ENCODE measurements at regions not wholly inside any gene's neighbourhood (a gene's known extent, or its start where the extent isn't known, plus 50 kb on each side); places are given as distances from the start of the nearest gene placed in this dataset.

DNA sequence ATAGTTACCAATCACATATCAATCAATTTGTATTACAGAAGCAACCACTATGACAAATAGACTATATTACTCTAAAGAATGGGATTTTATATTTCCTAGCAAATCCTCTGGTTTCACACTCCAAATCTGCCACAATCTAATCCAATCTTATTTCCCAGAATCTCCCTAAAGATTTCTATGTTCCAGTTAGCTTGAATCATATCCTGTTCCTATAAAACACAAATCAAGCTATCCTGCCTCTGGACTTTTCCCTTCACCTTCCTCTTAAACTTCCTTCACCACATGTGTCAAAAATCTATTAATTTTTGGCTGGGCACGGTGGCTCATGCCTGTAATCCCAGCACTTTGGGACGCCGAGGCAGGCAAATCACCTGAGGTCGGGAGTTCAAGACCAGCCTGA, 50.0 kb downstream of the PIK3C2A start:
- peaks cover 13% of the 10 kb centered on the region for H3K36me3 Mint-ChIP-seq
- H3K27me3 Mint-ChIP-seq = no peaks in the 10 kb centered on the region
- H3K4me1 Mint-ChIP-seq = peaks cover 31% of the 10 kb centered on the region
- no peaks in the 10 kb centered on the region for H3K9me3 Mint-ChIP-seq
- ATAC-seq (ENCODE audit: low read depth) = no peak
- no peak overlapping the region for H3K27ac Mint-ChIP-seq
- DNase-seq (ENCODE audit: low spot score in 2 of 2) = no peak
- no peak overlapping the region for H3K4me3 Mint-ChIP-seq

DNA sequence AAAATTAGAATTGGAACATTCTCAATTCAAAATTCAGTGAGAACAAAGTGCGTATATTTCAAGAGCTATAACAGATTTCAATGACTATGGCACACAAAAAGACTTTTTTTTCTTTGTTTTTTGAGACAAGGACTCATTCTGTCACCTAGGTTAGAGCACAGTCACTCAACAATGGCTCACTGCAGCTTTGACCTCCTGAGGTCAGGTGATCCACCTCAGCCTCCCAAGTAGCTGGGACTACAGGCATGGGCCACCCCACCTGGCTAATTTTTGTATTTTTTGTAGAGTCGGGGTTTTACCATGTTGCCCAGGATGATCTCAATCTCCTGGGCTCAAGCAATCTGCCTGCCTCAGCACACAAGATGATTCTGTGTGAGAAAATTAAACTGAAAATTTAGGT, 51.5 kb downstream of the PIK3C2A start:
- H3K4me3 Mint-ChIP-seq = no peak overlapping the region
- no peak for DNase-seq (ENCODE audit: low spot score in 2 of 2)
- H3K9me3 Mint-ChIP-seq = no peaks in the 10 kb centered on the region
- H3K36me3 Mint-ChIP-seq = peaks cover 13% of the 10 kb centered on the region
- H3K27me3 Mint-ChIP-seq = no peaks in the 10 kb centered on the region
- peaks cover 20% of the 10 kb centered on the region for H3K4me1 Mint-ChIP-seq
- no peak for ATAC-seq (ENCODE audit: low read depth)
- no peak overlapping the region for H3K27ac Mint-ChIP-seq

DNA sequence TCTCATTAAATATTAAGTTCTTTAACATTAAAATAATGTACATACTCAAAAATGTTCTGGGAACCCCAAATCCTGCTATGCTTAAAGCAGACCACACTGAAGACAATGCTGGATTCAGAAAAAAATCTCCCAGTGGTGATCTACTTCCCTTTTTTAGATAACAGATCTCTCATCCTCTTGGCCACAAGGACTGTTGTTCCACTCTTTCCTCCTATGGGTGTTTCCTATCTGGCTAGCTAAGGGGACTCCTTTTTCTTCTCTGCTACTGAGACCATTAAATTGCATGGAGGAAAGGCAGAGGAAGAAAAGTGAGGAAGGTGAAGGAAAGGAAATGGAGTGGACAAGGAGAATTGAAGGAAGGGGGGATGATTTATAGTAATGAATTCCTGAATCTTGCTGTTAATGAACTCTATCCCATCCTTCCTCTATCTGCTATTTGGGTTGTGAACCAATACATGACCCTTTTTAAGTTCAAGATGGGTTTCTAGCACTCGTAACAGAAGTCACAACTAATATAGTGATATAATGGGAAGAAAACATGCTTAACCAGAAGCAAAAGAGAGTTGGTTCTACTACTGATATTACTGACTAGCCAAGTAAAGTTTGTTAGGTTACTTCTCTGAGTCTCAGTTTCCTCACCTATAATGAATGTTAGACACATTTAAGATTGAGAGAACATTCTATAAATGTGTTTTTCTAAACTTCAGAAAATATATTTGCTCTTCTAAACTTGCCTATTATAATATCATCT, 53.2 kb downstream of the PIK3C2A start:
- Mint-ChIP-seq H3K9me3 (no peaks in the 10 kb centered on the region), H3K27ac (peak overlapping the region; percentile 58), H3K4me3 (no peak overlapping the region), H3K27me3 (no peaks in the 10 kb centered on the region), H3K36me3 (peaks cover 12% of the 10 kb centered on the region), H3K4me1 (peaks cover 8% of the 10 kb centered on the region)
- DNase-seq (ENCODE audit: low spot score in 2 of 2) (no peak), ATAC-seq (ENCODE audit: low read depth) (no peak)

DNA sequence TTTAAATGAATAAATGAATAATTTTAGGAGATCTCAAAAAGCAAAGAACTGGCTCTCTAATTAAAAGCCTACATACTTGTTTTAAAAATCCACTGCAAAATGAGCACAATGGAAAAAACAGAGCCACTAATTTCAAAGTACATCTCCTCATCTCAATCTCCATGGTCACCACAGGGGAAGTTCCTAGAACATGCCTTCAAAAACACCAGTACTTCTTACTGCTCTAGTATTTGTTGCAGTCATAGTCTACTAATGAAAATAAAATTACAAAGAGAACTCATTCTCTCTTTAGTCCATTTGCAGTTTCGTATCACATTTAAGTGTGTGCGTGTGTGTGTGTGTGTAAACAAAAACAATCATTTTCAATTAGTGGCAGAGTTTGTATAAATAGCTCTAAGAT, 54.0 kb downstream of the PIK3C2A start:
- H3K27ac Mint-ChIP-seq = no peak overlapping the region
- H3K27me3 Mint-ChIP-seq = no peaks in the 10 kb centered on the region
- DNase-seq (ENCODE audit: low spot score in 2 of 2) (no peak), ATAC-seq (ENCODE audit: low read depth) (no peak)
- H3K9me3 Mint-ChIP-seq = no peaks in the 10 kb centered on the region
- H3K4me3 Mint-ChIP-seq = no peak overlapping the region
- peaks cover 4% of the 10 kb centered on the region for H3K4me1 Mint-ChIP-seq
- H3K36me3 Mint-ChIP-seq = peaks cover 9% of the 10 kb centered on the region

DNA sequence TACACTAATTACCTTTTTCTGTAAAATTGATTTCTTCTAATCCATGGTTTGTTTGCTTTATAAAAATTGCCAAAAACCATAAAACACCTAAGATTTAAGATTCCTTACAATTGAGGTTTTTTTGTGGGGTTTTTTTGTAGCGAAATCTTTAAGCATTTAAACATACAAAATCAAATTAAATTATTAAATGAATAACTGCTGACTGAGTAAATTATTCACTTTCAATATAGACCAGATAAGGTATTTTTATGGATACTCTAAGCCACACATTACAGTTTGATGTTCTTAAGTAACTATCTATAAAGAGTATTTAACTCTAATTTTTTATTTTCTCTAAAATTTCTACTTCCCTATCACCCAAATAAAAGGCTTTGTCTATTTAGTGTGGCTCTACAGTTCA, 55.5 kb downstream of the PIK3C2A start:
- DNase-seq (ENCODE audit: low spot score in 2 of 2) = no peak
- ATAC-seq (ENCODE audit: low read depth) = no peak
- Mint-ChIP-seq H3K27me3 (no peaks in the 10 kb centered on the region), H3K36me3 (peaks cover 14% of the 10 kb centered on the region), H3K27ac (no peak overlapping the region), H3K9me3 (no peaks in the 10 kb centered on the region), H3K4me1 (peaks cover 4% of the 10 kb centered on the region), H3K4me3 (no peak overlapping the region)

DNA sequence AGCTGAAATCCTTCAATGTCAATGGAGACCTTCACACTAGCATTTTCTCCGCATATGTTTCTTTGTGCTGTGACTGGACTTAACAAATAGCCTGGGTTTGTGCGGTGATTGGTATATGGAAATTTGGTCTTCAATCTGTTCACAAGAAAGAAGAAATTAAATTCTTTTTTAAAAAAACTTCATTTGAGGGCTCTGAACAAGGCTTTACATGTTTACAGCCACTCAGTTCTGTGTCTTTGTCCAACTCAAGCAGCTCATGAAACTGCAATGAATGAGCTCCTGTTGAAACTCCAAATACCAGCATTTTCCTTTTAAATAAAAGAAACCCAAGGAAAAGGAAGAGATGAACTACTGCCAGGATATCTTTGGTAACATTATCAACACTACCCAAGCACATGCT, 57.3 kb downstream of the PIK3C2A start:
- ATAC-seq (ENCODE audit: low read depth) (no peak), DNase-seq (ENCODE audit: low spot score in 2 of 2) (no peak)
- no peak overlapping the region for H3K27ac Mint-ChIP-seq
- H3K4me3 Mint-ChIP-seq = no peak overlapping the region
- peaks cover 19% of the 10 kb centered on the region for H3K36me3 Mint-ChIP-seq
- no peaks in the 10 kb centered on the region for H3K9me3 Mint-ChIP-seq
- H3K27me3 Mint-ChIP-seq = no peaks in the 10 kb centered on the region
- peaks cover 4% of the 10 kb centered on the region for H3K4me1 Mint-ChIP-seq

DNA sequence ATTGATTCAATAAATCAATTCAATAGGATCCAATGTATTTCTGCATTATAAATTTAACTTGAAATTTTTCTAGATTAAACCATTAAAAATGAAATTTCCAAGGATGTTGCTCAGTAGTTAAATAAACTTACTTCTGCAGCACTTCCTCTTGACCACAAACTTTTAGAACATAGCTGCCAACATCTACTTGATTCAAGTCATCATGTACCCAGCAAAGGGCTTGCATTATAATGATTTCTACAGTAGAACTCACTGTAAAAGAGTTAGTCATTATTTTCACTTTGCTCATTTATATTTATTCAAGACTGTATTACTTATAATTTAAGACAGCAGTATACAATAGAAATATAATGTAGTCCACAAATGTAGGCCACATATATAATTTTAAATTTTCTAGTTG, 59.2 kb downstream of the PIK3C2A start:
- Mint-ChIP-seq H3K36me3 (peaks cover 18% of the 10 kb centered on the region), H3K27me3 (no peaks in the 10 kb centered on the region), H3K4me3 (no peak overlapping the region), H3K27ac (no peak overlapping the region), H3K4me1 (no peaks in the 10 kb centered on the region), H3K9me3 (no peaks in the 10 kb centered on the region)
- DNase-seq (ENCODE audit: low spot score in 2 of 2) = no peak
- ATAC-seq (ENCODE audit: low read depth) = no peak

DNA sequence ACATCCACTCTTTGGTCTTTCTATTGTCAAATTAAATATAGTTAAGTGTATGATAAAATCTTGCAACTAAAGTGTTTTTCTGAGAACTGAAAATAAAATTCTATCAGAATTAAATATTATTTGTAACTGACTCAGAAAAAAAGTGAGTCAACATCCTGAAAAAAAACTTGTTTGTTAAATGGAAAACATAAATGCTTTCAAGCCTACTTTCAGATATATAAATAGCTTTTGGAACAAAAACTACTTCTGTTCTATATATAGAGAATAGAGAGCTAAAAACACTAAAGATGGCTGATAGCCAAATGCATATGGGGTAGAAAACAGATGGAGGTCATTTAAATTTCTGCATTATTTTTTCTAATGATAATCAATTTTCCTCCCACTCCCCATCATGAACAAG, 61.8 kb downstream of the PIK3C2A start:
- no peak for ATAC-seq (ENCODE audit: low read depth)
- Mint-ChIP-seq H3K4me3 (no peak overlapping the region), H3K4me1 (no peaks in the 10 kb centered on the region), H3K27me3 (no peaks in the 10 kb centered on the region), H3K36me3 (peaks cover 32% of the 10 kb centered on the region), H3K27ac (no peak overlapping the region), H3K9me3 (no peaks in the 10 kb centered on the region)
- DNase-seq (ENCODE audit: low spot score in 2 of 2) = no peak

DNA sequence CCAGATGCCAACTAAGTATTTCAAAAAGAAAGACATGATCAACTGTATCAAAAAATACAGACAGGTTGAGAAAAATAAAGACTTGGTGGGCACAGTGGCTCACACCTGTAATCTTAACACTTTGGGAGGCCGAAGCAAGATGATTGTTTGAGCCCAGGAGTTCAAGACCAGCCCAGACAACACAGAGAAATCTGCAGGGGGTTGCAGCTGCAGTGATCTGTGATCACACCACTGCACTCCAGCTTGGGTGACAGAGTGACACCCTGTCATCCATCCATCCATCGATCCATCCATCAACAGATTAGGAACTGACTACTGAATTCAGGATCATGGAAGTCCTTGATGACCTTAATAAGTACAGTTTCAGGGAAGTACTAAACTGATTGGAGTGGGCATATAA, 65.0 kb upstream of the RPS13 start:
- H3K9me3 Mint-ChIP-seq = no peaks in the 10 kb centered on the region
- H3K27ac Mint-ChIP-seq = no peak overlapping the region
- no peaks in the 10 kb centered on the region for H3K27me3 Mint-ChIP-seq
- H3K36me3 Mint-ChIP-seq = peaks cover 37% of the 10 kb centered on the region
- H3K4me3 Mint-ChIP-seq = no peak overlapping the region
- ATAC-seq (ENCODE audit: low read depth) = no peak
- H3K4me1 Mint-ChIP-seq = no peaks in the 10 kb centered on the region
- DNase-seq (ENCODE audit: low spot score in 2 of 2) = no peak

DNA sequence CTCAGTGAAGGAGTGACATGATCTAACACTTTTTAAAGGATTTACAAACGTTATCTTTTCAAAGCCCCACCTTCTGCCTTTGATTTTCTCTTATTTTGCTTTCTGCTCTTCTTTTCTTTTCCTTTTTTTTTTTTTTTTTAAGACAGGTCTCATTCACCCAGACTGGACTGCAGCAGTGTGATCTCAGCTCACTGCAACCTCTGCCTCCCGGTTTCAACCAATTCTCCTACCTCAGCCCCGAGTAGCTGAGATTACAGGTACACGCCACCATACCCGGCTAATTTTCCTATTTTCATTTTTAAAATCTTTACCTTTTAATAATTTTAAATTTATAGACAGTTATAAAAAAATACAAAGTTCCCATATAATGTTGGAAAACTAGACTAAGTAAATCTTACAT, 63.7 kb upstream of the RPS13 start:
- no peaks in the 10 kb centered on the region for H3K4me1 Mint-ChIP-seq
- ATAC-seq (ENCODE audit: low read depth) = no peak
- no peak for DNase-seq (ENCODE audit: low spot score in 2 of 2)
- no peaks in the 10 kb centered on the region for H3K27me3 Mint-ChIP-seq
- H3K9me3 Mint-ChIP-seq = no peaks in the 10 kb centered on the region
- peaks cover 35% of the 10 kb centered on the region for H3K36me3 Mint-ChIP-seq
- H3K27ac Mint-ChIP-seq = no peak overlapping the region
- H3K4me3 Mint-ChIP-seq = no peak overlapping the region

DNA sequence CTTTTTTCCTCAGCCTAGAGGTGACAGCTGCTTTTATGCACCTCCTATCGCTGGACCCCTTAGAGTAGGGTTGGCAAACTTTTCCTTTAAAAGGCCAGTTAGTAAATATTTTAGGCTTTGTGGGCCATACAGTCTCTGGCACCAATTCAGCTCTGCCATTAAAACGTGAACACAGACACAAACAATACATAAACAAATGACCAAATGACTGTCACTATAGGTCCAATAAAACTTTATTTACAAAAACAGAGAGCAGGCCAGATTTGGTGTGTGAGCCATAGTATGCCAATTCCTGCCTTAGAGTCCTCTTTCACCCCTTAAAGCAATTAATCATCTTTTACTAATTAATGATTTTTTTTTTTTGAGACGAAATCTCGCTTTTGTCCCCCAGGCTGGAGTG, 61.1 kb upstream of the RPS13 start:
- DNase-seq (ENCODE audit: low spot score in 2 of 2) = no peak
- no peaks in the 10 kb centered on the region for H3K27me3 Mint-ChIP-seq
- ATAC-seq (ENCODE audit: low read depth) = no peak
- H3K9me3 Mint-ChIP-seq = no peaks in the 10 kb centered on the region
- H3K4me3 Mint-ChIP-seq = no peak overlapping the region
- no peak overlapping the region for H3K27ac Mint-ChIP-seq
- H3K36me3 Mint-ChIP-seq = peaks cover 37% of the 10 kb centered on the region
- H3K4me1 Mint-ChIP-seq = no peaks in the 10 kb centered on the region

DNA sequence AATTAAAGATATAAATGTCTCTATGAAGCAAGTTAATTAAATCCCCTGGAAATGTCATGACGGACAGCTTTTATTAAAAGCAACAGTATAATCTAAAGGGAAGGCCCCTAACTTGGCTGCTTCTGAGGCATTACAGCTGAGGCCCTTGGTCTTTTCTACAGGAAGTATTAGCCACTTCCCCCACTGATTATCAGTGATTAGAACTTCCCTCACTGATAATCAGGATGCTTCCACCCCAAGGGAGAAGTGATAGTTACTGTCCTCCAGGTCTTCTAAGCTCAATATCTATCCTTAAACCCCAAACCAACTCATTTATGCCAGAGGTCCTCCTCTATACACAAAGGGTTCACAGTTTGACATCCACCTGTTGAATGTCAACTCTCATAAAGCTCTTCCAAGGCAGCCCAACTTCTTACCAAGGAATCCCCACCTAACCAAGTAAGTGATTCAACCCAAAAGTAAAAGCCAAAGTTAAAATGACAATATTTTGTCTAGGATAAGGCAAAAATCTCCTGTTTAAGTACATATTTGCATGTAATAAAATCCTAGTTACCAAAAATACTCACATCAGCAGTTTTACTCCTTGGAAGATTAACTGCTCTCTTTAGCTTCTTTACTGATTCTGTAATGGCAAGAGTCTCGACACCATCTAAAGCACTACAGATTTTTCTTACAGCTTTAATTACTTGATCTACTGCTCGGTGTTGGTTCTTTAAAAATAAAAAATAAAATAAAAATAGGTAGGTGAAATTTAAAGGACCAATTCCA, 58.6 kb upstream of the RPS13 start:
- ATAC-seq (ENCODE audit: low read depth) (no peak), DNase-seq (ENCODE audit: low spot score in 2 of 2) (no peak)
- no peaks in the 10 kb centered on the region for H3K9me3 Mint-ChIP-seq
- H3K4me3 Mint-ChIP-seq = no peak overlapping the region
- H3K36me3 Mint-ChIP-seq = peaks cover 26% of the 10 kb centered on the region
- H3K27ac Mint-ChIP-seq = peak overlapping the region; percentile 58
- no peaks in the 10 kb centered on the region for H3K27me3 Mint-ChIP-seq
- H3K4me1 Mint-ChIP-seq = no peaks in the 10 kb centered on the region

DNA sequence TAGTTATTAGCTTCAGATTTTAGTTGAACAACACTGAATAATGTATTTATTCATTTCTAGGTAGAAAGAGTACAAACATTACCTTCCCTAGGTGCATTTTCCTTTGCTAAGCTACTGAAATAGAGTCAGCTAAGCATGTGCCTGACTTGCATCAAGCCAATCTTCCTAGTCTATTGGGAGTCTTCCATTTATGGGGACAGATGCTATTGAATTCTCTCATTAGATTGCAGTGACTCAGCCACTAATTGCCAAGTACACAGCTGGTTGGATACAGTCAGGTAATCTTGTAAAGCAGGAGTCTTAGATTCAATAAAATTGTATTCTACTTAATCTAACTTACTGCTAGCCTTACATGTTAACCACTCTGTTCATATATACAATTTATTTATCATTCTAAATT, 55.2 kb upstream of the RPS13 start:
- H3K4me1 Mint-ChIP-seq = no peaks in the 10 kb centered on the region
- DNase-seq (ENCODE audit: low spot score in 2 of 2) (no peak), ATAC-seq (ENCODE audit: low read depth) (no peak)
- H3K36me3 Mint-ChIP-seq = peaks cover 27% of the 10 kb centered on the region
- no peak overlapping the region for H3K27ac Mint-ChIP-seq
- H3K9me3 Mint-ChIP-seq = no peaks in the 10 kb centered on the region
- no peaks in the 10 kb centered on the region for H3K27me3 Mint-ChIP-seq
- no peak overlapping the region for H3K4me3 Mint-ChIP-seq

DNA sequence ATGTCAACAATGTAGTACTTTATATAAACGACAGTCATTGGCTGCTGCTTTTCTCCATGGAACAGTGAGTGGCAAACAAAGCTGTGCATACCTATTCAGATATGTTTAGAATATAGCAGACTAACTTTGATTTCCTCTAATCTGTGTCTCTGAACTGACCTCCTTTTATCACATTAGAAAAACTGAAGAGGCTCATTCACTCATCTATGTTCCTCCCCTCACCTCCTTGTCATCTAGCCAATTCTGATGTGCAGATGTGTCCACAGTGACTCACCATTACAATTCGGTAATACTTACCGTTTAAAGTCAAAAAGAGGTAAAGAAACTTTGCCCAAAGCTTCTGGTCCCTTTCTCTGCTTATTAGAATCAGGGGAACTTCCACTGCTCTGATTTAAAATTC, 51.5 kb upstream of the RPS13 start:
- Mint-ChIP-seq H3K4me1 (no peaks in the 10 kb centered on the region), H3K4me3 (no peak overlapping the region), H3K27me3 (no peaks in the 10 kb centered on the region), H3K9me3 (no peaks in the 10 kb centered on the region), H3K36me3 (peaks cover 17% of the 10 kb centered on the region), H3K27ac (no peak overlapping the region)
- DNase-seq (ENCODE audit: low spot score in 2 of 2) (no peak), ATAC-seq (ENCODE audit: low read depth) (no peak)
